K562 (cell line): ENCODE measurements at regions not wholly inside any gene's neighbourhood (a gene's known extent, or its start where the extent isn't known, plus 50 kb on each side); places are given as distances from the start of the nearest gene placed in this dataset.
A peak's percentile ranks its signal among the peaks of the same experiment; 100 is the strongest.

ENCODE experiments used
- ATAC-seq: fragments of 200-7000 bp; cut with Tn5 transposase; 3 replicates; pipeline ENCODE4 v1.9.1; 2020; ENCODE audit warnings: moderate library complexity
- BruUV-seq: library from RNA; stranded (reverse); fragments of 400-500 nt; replicated peaks from 2 replicates; lab custom pipeline; 2021; lab: Mats Ljungman, UMichigan
- CTCF ChIA-PET: fragments of 300-600 bp; formaldehyde crosslinking; extraction: SDS; loops from one replicate; lab custom pipeline; 2021; ENCODE audit warnings: low intra/inter-chr PET ratio; lab: Yijun Ruan, JAX
- POLR2A ChIA-PET: fragments of 300-600, 350-650 bp; sonication (Branson Sonifier 250); formaldehyde crosslinking; extraction: SDS; loops from one replicate; lab custom pipeline; 2021; ENCODE audit warnings: antibody characterized with exemption, inconsistent platforms; lab: Yijun Ruan, JAX
- DNase-seq, 4 experiments: peaks; one replicate each; pipeline versions ENCODE4 v3.0.0 to v3.0.0-alpha.2; 2011 to 2018; ENCODE audit warnings: low spot score in 3 of 4, mixed read lengths in 3 of 4; ENCODE audit errors: extremely low read depth in 1 of 4
- FAIRE-seq: peaks from 2 replicates; lab custom pipeline; 2011; peaks lifted over from hg19 to GRCh38; lab: Jason Lieb, UNC
- H2AFZ ChIP-seq: 2 replicates; pipeline ENCODE4 v1.6.0; 2011; ENCODE audit warnings: low read depth, low read length, control low read depth, inconsistent platforms
- H3K27ac ChIP-seq: fragments of 200-600 bp; 3 replicates; pipeline ENCODE4 v1.8.0; 2011; ENCODE audit warnings: low read depth, mild to moderate bottlenecking, control low read depth, inconsistent platforms, low read length, moderate library complexity, mixed read lengths; ENCODE audit errors: extremely low read depth
- H3K27me3 ChIP-seq, 2 experiments: fragments of 300-600 bp in 1 of 2; 2 replicates in 1 of 2; 3 replicates in 1 of 2; pipeline versions ENCODE4 v1.6.0 to v1.8.0; 2011; ENCODE audit warnings: inconsistent platforms in 2 of 2, low read length in 2 of 2, mild to moderate bottlenecking in 1 of 2, mixed read lengths in 1 of 2, moderate library complexity in 1 of 2; ENCODE audit not compliant: control insufficient read depth in 2 of 2, insufficient read depth in 2 of 2
- H3K36me3 ChIP-seq: fragments of 300-600 bp; 3 replicates; pipeline ENCODE4 v1.8.0; 2011; ENCODE audit warnings: mild to moderate bottlenecking, low read length, inconsistent platforms; ENCODE audit not compliant: control insufficient read depth, insufficient read depth
- H3K4me1 ChIP-seq, 2 experiments: fragments of 200-600 bp in 1 of 2; replicated peaks in 1 of 2; 2 replicates in 1 of 2; 3 replicates in 1 of 2; pipeline versions ENCODE4 v1.5.1 to v1.8.0; 2011; ENCODE audit warnings: inconsistent platforms in 2 of 2, low read length in 2 of 2, mild to moderate bottlenecking in 1 of 2, mixed read lengths in 1 of 2, moderate library complexity in 1 of 2; ENCODE audit not compliant: control insufficient read depth in 2 of 2, insufficient read depth in 2 of 2
- H3K4me2 ChIP-seq: 2 replicates; pipeline ENCODE4 v1.6.1; 2011; ENCODE audit warnings: low read length, control low read depth, inconsistent platforms, mixed read lengths; ENCODE audit not compliant: insufficient read depth
- H3K4me3 ChIP-seq: fragments of 200-600 bp; sonication (generic), shearing (Covaris generic); 2 replicates; pipeline ENCODE4 v1.5.1; 2016; ENCODE audit warnings: control low read depth, inconsistent platforms
- H3K79me2 ChIP-seq: fragments of 200-600 bp; 3 replicates; pipeline ENCODE4 v1.8.0; 2011; ENCODE audit warnings: low read length, inconsistent platforms; ENCODE audit not compliant: control insufficient read depth, insufficient read depth
- H3K9ac ChIP-seq, 2 experiments: 2 replicates each; pipeline versions ENCODE4 v1.6.0 to v1.6.1; 2011; ENCODE audit warnings: low read depth in 2 of 2, low read length in 2 of 2, control low read depth in 1 of 2, inconsistent platforms in 1 of 2, mild to moderate bottlenecking in 1 of 2, mixed read lengths in 1 of 2; ENCODE audit not compliant: insufficient read depth in 1 of 2
- H3K9me1 ChIP-seq: one replicate; pipeline ENCODE4 v1.6.0; 2011; ENCODE audit warnings: inconsistent platforms, mild to moderate bottlenecking, low read length, moderate library complexity; ENCODE audit not compliant: control insufficient read depth, insufficient read depth
- H3K9me3 ChIP-seq: replicated peaks from 2 replicates; pipeline ENCODE4 v1.5.1; 2011; ENCODE audit warnings: low read depth, low read length, inconsistent platforms; ENCODE audit not compliant: control insufficient read depth, insufficient read depth
- H4K20me1 ChIP-seq: replicated peaks from 2 replicates; pipeline ENCODE4 v1.6.1; 2011; ENCODE audit warnings: low read length, inconsistent platforms, mixed read lengths; ENCODE audit not compliant: control insufficient read depth, insufficient read depth
- CTCF ChIP-seq, 3 experiments: IDR thresholded peaks in 2 of 3; conservative IDR thresholded peaks in 1 of 3; 2 replicates each; pipeline ENCODE4 v1.5.1; 2011 to 2012; ENCODE audit warnings: low read length in 3 of 3, mild to moderate bottlenecking in 3 of 3, control low read depth in 2 of 3, improper control_type of control experiment in 1 of 3, inconsistent platforms in 1 of 3, low read depth in 1 of 3, mixed read lengths in 1 of 3, moderate library complexity in 1 of 3; ENCODE audit not compliant: insufficient read depth in 2 of 3
- E2F5 ChIP-seq: sonication (generic); formaldehyde crosslinking; IDR thresholded peaks from 2 replicates; pipeline ENCODE4 v1.8.0; 2022; ENCODE audit warnings: mild to moderate bottlenecking, missing genetic modification reagents
- HDAC1 ChIP-seq, 2 experiments: fragments of 450-650 bp; IDR thresholded peaks; 2 replicates each; pipeline ENCODE4 v1.6.1; 2016 to 2017; ENCODE audit warnings: inconsistent platforms in 1 of 2, mild to moderate bottlenecking in 1 of 2, moderate library complexity in 1 of 2
- KLF1 ChIP-seq: fragments of 450-650 bp; IDR thresholded peaks from 2 replicates; pipeline ENCODE4 v1.6.1; 2016; ENCODE audit warnings: missing genetic modification characterization, missing compliant biosample characterization
- PHTF2 ChIP-seq: fragments of 250-450 bp; sonication (Bioruptor Pico); IDR thresholded peaks from 2 replicates; pipeline ENCODE4 v1.5.0; 2021; ENCODE audit warnings: mild to moderate bottlenecking
- RAD21 ChIP-seq, 2 experiments: fragments of 250-450 bp in 1 of 2; fragments of 450-650 bp in 1 of 2; sonication (Bioruptor Pico) in 1 of 2; formaldehyde crosslinking in 1 of 2; IDR thresholded peaks in 1 of 2; conservative IDR thresholded peaks in 1 of 2; 2 replicates each; pipeline versions ENCODE4 v1.4.0 to v1.8.0; 2020 to 2022; ENCODE audit warnings: mild to moderate bottlenecking in 2 of 2, moderate library complexity in 1 of 2
- RCOR1 ChIP-seq, 2 experiments: IDR thresholded peaks; 2 replicates each; pipeline ENCODE4 v1.6.1; 2012; ENCODE audit warnings: low read depth in 2 of 2, low read length in 2 of 2, borderline replicate concordance in 1 of 2, improper control_type of control experiment in 1 of 2
- ZNF449 ChIP-seq: fragments of 250-450 bp; sonication (Bioruptor Pico); IDR thresholded peaks from 2 replicates; pipeline ENCODE4 v1.8.0; 2022; ENCODE audit warnings: moderate library complexity, mild to moderate bottlenecking, inconsistent platforms
- whole genome bisulfite sequencing: fragments of 100-300 bp; shearing (Covaris generic); methylation state at CpG from one replicate; pipeline ENCODE4 v1.1.6; 2016; ENCODE audit warnings: low coverage, mixed read lengths; ENCODE audit not compliant: insufficient coverage; ENCODE audit errors: missing lambda C conversion rate; 5-methylcytosine and 5-hydroxymethylcytosine counted together
- in situ Hi-C: fragments of 300-500 bp; cut with MboI; formaldehyde crosslinking; loops from 4 replicates; pipeline ENCODE4 v1.15.0; 2018; ENCODE audit warnings: inconsistent platforms, mixed read lengths
- intact Hi-C: fragments of 100-400 bp; cut with micrococcal nuclease; formaldehyde crosslinking; loops from 2 replicates; pipeline ENCODE4 v1.14.2; 2022

GRCh38 chr3:124351430-124352148 is 359.7 kb upstream of the ROPN1 start (continued):
- TF ChIP-seq ZNF449 (CRISPR knock-in tag) (no peak), CTCF (IDR thresholded peaks at IDR 0.05 in 2 of 3, conservative IDR thresholded peaks at IDR 0.05 in 1 of 3; ENCODE audit: insufficient read depth in 2 of 3, low read depth in 1 of 3, low read length in 3 of 3) (peak; percentile 15 to 62 (median 48); a peak in 3 of 6 replicates), RAD21 (CRISPR knock-in tag; conservative IDR thresholded peaks at IDR 0.05 in 1 of 2, IDR thresholded peaks at IDR 0.05 in 1 of 2) (peak; percentile 49 to 65)

GRCh38 chr3:124352149-124352539 is 360.2 kb upstream of the ROPN1 start:
- H3K4me3 ChIP-seq, result no peak overlapping the region
- H3K4me1 ChIP-seq, result no peaks in the 10 kb centered on the region
- no peak overlapping the region for H3K9ac ChIP-seq
- H3K9me1 ChIP-seq, result no peaks in the 10 kb centered on the region
- DNase-seq (no peak), FAIRE-seq (no peak), ATAC-seq (no peak)
- H3K4me2 ChIP-seq, result no peak overlapping the region
- no peaks in the 10 kb centered on the region; the same call in 1 of the 2 replicates for H4K20me1 ChIP-seq
- H3K36me3 ChIP-seq, result no peaks in the 10 kb centered on the region
- POLR2A ChIA-PET, result no interaction called here
- WGBS, result 0% methylated on average over 3 of the region's 3 CpGs
- no peaks in the 10 kb centered on the region for H3K79me2 ChIP-seq
- TF ChIP-seq KLF1 (tag) (no peak), PHTF2 (CRISPR knock-in tag) (no peak), RCOR1 (IDR thresholded peaks at IDR 0.05; ENCODE audit: borderline replicate concordance in 1 of 2, low read depth in 2 of 2, low read length in 2 of 2) (no peak), HDAC1 (IDR thresholded peaks at IDR 0.05) (no peak), E2F5 (no peak)
- in situ Hi-C loops (no loop called here), intact Hi-C loops (no loop called here)
- H3K27ac ChIP-seq, result no peak overlapping the region
- H3K9me3 ChIP-seq, result no peaks in the 10 kb centered on the region
- no peak overlapping the region for H2AFZ ChIP-seq
- no peaks in the 10 kb centered on the region for H3K27me3 ChIP-seq
- CTCF ChIA-PET, result interaction anchor here (1.5 to 2.5 kb wide), 3 partner anchors 116 to 208 kb away, joined by 8 to 30 read pairs (median 9); no protein-coding TSS in a partner anchor
- BruUV-seq, result no TSS peak
